OCI-LY1 (cell line): ENCODE measurements at regions not wholly inside any gene's neighbourhood (a gene's known extent, or its start where the extent isn't known, plus 50 kb on each side); places are given as distances from the start of the nearest gene placed in this dataset.

Experiments used
- CTCF ChIP-seq: fragments of 200-600 bp; sonication (generic), shearing (Covaris generic); IDR thresholded peaks from 2 replicates; pipeline ENCODE4 v1.5.1; 2017; ENCODE audit warnings: mild to moderate bottlenecking, antibody characterized with exemption, low read length, moderate library complexity, mixed read lengths
- EZH2 ChIP-seq: fragments of 200-600 bp; sonication (generic), shearing (Covaris generic); IDR thresholded peaks from 2 replicates; pipeline ENCODE4 v1.8.0; 2017; ENCODE audit warnings: borderline replicate concordance, mixed run types, mild to moderate bottlenecking, antibody characterized with exemption, low read length, moderate library complexity, mixed read lengths

DNA sequence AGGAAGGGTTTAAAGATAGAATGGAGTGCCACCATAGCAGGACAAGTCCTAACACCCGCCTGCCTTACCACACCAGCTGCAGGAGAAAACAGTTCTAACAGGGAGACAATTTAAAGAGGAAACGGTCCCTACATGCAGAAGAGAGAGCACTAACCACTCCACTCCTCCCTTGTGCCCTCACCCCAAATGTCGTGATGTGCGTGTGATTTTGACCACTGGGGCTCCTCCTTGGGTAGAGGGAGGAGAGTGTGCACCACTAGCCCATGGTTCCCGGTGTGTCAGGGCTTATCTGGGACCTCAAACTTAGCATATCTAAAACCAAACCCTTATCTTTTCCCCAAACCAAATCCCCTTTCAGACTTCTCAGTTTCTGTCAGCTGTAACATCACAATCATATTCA is 105.5 kb upstream of the CCDC68 start:
- TF ChIP-seq CTCF, result no peak
- no peak for TF ChIP-seq EZH2
